Liver (tissue), 8 donors: ENCODE measurements at regions not wholly inside any gene's neighbourhood (a gene's known extent, or its start where the extent isn't known, plus 50 kb on each side); places are given as distances from the start of the nearest gene placed in this dataset.

Experiments used
- DNase-seq: peaks from one replicate; pipeline ENCODE4 v3.0.0-alpha.2; 2017; ENCODE audit warnings: low spot score
- H3K27ac ChIP-seq, 2 donors: one replicate each; pipeline ENCODE4 v1.7.0; 2013; ENCODE audit warnings: inconsistent platforms in 2 of 2, low read length in 2 of 2, control low read depth in 1 of 2, low read depth in 1 of 2, mild to moderate bottlenecking in 1 of 2
- H3K27me3 ChIP-seq, 4 donors: one replicate each; pipeline versions ENCODE4 v1.6.1 to v1.7.0; 2013; ENCODE audit warnings: low read length in 3 of 4, inconsistent platforms in 1 of 4, mild to moderate bottlenecking in 1 of 4, moderate library complexity in 1 of 4; ENCODE audit not compliant: control insufficient read depth in 4 of 4, insufficient read depth in 4 of 4
- H3K36me3 ChIP-seq, 4 donors: one replicate each; pipeline versions ENCODE4 v1.6.1 to v1.7.0; 2013; ENCODE audit warnings: low read length in 3 of 4, mild to moderate bottlenecking in 3 of 4, low read depth in 1 of 4, moderate library complexity in 1 of 4; ENCODE audit not compliant: control insufficient read depth in 4 of 4, insufficient read depth in 3 of 4
- H3K4me1 ChIP-seq, 4 donors: one replicate each; pipeline versions ENCODE4 v1.6.1 to v1.7.0; 2013; ENCODE audit warnings: low read length in 3 of 4, mild to moderate bottlenecking in 3 of 4, moderate library complexity in 1 of 4; ENCODE audit not compliant: control insufficient read depth in 4 of 4, insufficient read depth in 4 of 4
- H3K4me3 ChIP-seq, 3 donors: one replicate each; pipeline versions ENCODE4 v1.6.1 to v1.7.0; 2013; ENCODE audit warnings: low read length in 3 of 3, control low read depth in 1 of 3, low read depth in 1 of 3, mild to moderate bottlenecking in 1 of 3
- H3K9ac ChIP-seq, 2 donors: one replicate each; pipeline ENCODE4 v1.7.0; 2013; ENCODE audit warnings: low read length in 2 of 2, mild to moderate bottlenecking in 2 of 2, moderate library complexity in 2 of 2, control low read depth in 1 of 2, low read depth in 1 of 2
- H3K9me3 ChIP-seq, 4 donors: one replicate each; pipeline versions ENCODE4 v1.6.1 to v1.7.0; 2013; ENCODE audit warnings: low read length in 3 of 4; ENCODE audit not compliant: control insufficient read depth in 4 of 4
- ATF3 ChIP-seq: IDR thresholded peaks from 2 replicates; pipeline ENCODE4 v1.6.1; 2016; ENCODE audit warnings: antibody characterized with exemption
- CTCF ChIP-seq: fragments of 150-350 bp; IDR thresholded peaks from 2 replicates; pipeline ENCODE4 v1.5.1; 2017; ENCODE audit warnings: improper control_type of control experiment, low read depth, low read length; ENCODE audit not compliant: missing input control
- FOXA1 ChIP-seq: IDR thresholded peaks from 2 replicates; pipeline ENCODE4 v1.6.1; 2016; ENCODE audit warnings: antibody characterized with exemption
- FOXA2 ChIP-seq: IDR thresholded peaks from 2 replicates; pipeline ENCODE4 v1.6.1; 2016; ENCODE audit warnings: antibody characterized with exemption
- HNF4A ChIP-seq, 2 donors: conservative IDR thresholded peaks; 2 replicates each; pipeline ENCODE4 v1.6.1; 2016; ENCODE audit warnings: antibody characterized with exemption in 2 of 2, mild to moderate bottlenecking in 2 of 2
- HNF4G ChIP-seq: IDR thresholded peaks from 2 replicates; pipeline ENCODE4 v1.6.1; 2016; ENCODE audit warnings: antibody characterized with exemption
- RAD21 ChIP-seq, 2 donors: IDR thresholded peaks; 2 replicates each; pipeline ENCODE4 v1.6.1; 2016; ENCODE audit warnings: antibody characterized with exemption in 2 of 2, mild to moderate bottlenecking in 2 of 2
- REST ChIP-seq: IDR thresholded peaks from 2 replicates; pipeline ENCODE4 v1.6.1; 2016; ENCODE audit warnings: antibody characterized with exemption, mild to moderate bottlenecking
- RXRA ChIP-seq, 2 donors: IDR thresholded peaks; 2 replicates each; pipeline ENCODE4 v1.6.1; 2017 to 2018; ENCODE audit warnings: antibody characterized with exemption in 2 of 2, mild to moderate bottlenecking in 1 of 2
- TAF1 ChIP-seq: conservative IDR thresholded peaks from 2 replicates; pipeline ENCODE4 v1.6.1; 2016; ENCODE audit warnings: antibody characterized with exemption, mild to moderate bottlenecking
- WGBS: extraction: QIAGEN DNeasy Blood & Tissue Kit; methylation state at CpG from one replicate; pipeline ENCODE4 v1.1.7; 2013; 5-methylcytosine and 5-hydroxymethylcytosine counted together
- donor health status: healthy.
- donor health status: healthy.
- donor health status: healthy.
- donor health status: healthy.
- donor health status: healthy.

GRCh38 chr3:31253782-31254181, 278.9 kb upstream of the STT3B start:
- Histone ChIP-seq H3K4me1 (no peaks in the 10 kb centered on the region), H3K27me3 (no peaks in the 10 kb centered on the region), H3K27ac (no peak overlapping the region), H3K9me3 (no peaks in the 10 kb centered on the region), H3K36me3 (no peaks in the 10 kb centered on the region), H3K4me3 (no peak overlapping the region), H3K9ac (no peak overlapping the region)
- TF ChIP-seq HNF4G (no peak), FOXA2 (no peak)
- WGBS: 90% methylated on average over 4 of the region's 4 CpGs
- DNase-seq: no peak

GRCh38 chr3:31254483-31254882, 278.2 kb upstream of the STT3B start:
- TF ChIP-seq CTCF: no peak
- no peak for TF ChIP-seq RXRA (IDR thresholded peaks at IDR 0.05)
- no peak for TF ChIP-seq FOXA1
- TF ChIP-seq RAD21 (IDR thresholded peaks at IDR 0.05): no peak
- TF ChIP-seq ATF3: no peak
- H3K27ac ChIP-seq: no peak overlapping the region
- no peaks in the 10 kb centered on the region for H3K36me3 ChIP-seq
- no peak overlapping the region for H3K9ac ChIP-seq
- DNase-seq: no peak
- no peaks in the 10 kb centered on the region for H3K9me3 ChIP-seq
- no peak overlapping the region for H3K4me3 ChIP-seq
- H3K4me1 ChIP-seq: no peaks in the 10 kb centered on the region
- WGBS: 64% methylated on average over 3 of the region's 3 CpGs
- no peaks in the 10 kb centered on the region for H3K27me3 ChIP-seq

- H3K9ac ChIP-seq: no peak overlapping the region
- no peak for DNase-seq
- no peak overlapping the region for H3K4me3 ChIP-seq
- H3K36me3 ChIP-seq: no peaks in the 10 kb centered on the region
- no peaks in the 10 kb centered on the region for H3K4me1 ChIP-seq
- H3K9me3 ChIP-seq: no peaks in the 10 kb centered on the region
- TF ChIP-seq REST (no peak), TAF1 (no peak), HNF4A (conservative IDR thresholded peaks at IDR 0.05) (no peak), FOXA1 (no peak)
- 78% methylated on average over 2 of the region's 2 CpGs for WGBS
- no peaks in the 10 kb centered on the region for H3K27me3 ChIP-seq
- no peak overlapping the region for H3K27ac ChIP-seq
These were observed 277.6 kb upstream of the STT3B start for GRCh38 chr3:31255007-31255581.
